ENCODE measurements at regions not wholly inside any gene's neighbourhood (a gene's known extent, or its start where the extent isn't known, plus 50 kb on each side); places are given as distances from the start of the nearest gene placed in this dataset.
"Not testable (repeated sequence)": the region's sequence is repeated elsewhere in the genome, so short reads cannot be mapped to it uniquely, and the experiment has no call there.

DNA sequence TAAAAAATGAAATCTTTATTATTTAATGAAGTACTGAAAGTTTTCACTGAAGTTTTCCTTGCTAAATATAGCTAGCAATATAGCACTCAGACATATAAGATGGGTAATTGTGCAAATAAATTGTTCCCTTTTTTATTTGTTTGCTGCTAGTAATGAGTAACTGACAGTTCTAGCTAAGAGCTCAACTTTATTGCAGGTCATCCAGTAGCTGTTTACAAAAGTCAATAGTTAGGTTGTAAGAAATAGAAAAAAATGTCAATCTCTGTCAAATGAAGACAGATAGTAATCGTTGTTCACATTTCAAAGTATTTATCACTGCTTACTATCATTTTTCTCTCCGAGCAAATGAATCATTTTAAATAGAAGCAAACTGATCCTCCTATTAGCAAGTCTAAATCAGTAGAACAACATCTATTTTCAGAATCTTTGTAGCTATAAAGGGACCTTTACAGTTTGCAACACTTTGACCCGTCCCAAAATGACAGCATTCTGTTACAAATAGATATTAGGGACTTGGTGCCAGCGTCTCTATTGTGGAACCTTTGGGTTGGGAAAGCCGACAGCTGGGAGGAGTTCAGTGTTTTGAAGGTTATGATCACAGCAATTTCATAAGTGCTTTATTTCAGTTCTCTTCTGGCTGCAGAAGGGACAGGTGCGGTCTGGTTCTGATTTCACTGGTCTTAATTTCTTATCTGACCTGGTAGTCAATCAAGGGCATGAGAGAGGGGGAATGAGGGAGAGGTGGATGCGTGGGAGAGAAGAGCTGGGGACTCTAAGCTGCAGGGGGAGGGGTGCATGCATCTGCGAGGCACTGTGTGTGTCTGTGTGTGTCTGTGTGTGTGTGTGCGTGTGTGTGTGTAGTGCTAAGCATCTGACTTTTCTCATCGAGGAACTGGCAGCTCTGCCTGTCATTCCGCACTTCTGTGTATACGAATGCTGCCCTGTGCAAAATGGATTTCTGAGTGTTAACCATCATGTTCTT, 227.9 kb upstream of the PITX2 start:
- no peak for DNase-seq

DNA sequence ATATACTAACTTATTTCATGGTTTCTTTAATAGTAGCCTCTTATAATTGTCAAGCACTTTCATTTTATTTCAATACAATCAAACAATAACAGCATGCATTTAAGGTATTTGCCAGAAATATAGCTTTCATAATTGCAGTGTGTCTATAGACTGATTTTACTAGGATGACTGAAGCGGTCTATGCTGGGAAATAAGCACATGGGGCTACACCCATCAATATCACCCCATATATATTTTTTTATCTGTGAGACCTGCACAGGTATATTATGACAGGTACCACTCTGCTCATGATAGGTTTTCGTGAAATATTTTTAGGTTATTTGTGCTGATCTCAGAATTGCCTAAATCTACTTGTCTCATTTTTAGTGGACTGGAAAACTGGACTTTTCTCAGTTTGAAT, 229.1 kb upstream of the PITX2 start:
- DNase-seq: no peak

DNA sequence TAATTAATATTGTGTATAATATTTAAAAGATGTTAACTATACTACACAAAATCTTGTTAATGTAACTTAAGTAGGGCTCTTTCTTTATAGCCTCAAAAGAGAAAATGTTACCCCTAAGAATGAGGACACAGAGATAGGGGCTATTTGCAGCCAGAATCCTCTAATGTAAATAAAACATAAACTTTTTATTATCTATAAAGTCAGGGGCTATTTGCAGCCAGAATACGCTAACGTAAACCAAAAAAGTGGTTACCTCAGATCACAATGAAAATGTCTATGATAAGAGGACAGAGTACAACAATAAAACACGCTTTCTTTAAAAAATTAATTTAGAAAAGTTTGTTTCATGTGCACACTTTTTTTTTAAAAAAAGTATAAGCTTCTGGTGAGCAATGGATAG, 229.9 kb upstream of the PITX2 start:
- DNase-seq: no peak

DNA sequence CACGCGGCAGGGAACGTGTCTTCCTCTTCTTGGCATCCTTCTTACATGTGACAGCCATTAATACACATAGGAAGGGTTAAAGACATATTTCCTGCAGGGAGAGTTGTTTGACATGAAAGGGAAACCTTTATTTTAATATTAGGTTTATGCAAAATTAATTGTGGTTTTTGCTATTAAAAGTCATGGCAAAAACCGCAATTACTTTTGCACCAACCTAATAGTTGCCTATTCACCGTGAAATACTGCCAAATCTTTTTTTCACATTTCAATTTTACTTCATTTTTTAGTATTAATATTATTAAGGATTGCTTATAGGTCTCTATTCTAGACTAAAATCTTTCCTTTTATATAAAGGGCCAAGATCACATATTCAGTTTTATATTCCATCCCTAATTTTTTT, 230.4 kb upstream of the PITX2 start:
- DNase-seq: no peak

DNA sequence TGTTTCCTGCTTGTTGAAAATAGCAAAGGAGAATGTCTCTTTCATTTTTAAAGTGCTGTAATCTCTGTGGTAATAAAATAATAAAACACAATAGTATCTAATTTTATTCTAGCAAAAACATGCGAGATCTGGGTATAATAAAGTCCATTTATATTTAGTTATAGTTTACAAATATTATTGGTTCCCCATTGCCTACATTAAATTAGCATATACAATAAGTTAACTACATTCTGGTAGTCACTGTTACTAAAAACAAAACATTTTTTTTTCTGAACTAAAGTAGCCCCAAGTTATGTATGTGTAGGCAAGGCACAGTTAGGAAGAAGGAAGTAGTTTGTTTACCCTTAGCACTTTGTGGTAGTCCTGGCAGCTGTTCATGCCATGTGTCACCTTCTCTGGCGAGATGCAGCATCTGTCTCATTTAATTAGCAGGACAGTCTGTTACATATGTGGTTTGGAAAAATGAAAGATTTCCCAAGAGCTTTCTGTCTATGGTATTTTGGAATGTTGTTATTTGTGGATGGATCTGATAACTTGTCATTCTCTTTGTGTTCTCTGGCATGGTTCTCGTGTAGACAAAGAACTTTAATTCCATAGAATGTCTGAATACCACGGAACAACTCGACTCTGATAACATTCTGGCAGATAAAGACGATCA, 231.3 kb upstream of the PITX2 start:
- no peak for DNase-seq

DNA sequence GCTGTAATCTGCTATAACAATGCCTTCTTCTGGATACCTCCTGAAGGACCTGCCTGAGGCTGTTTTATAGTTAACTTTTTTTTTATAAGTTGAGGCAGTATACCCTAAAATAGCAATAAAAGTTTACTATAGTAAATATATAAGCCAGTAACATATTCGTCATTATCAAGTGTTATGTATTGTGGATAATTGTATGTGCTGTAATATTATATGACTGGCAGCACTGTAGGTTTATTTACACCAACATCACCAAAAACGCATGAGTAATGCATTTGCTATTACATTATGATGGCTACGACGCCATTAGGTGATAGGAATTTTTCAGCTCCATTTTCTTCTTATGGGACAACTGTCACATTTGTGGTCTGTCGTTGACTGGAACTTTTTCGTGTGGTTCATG, 237.2 kb upstream of the PITX2 start:
- no peak for DNase-seq

DNA sequence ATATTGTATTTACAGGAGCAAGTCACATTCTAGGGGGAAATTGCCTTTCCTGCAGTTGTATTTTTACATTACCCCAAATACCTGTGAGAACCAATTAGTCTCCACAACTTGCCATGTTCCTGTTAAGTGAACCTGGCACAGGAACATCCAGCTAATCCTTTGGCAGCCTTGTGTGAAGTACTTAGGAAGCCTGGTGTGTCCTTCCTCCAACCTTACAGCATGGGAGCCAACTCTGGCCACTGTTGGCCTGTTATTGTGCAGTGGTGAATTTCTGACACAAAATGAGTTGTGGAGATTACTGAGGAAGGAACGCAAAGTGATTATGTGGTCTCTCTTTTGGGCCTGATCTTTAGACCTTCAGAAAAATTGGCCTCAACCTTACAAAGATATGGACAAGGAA, 238.0 kb upstream of the PITX2 start:
- DNase-seq: no peak

DNA sequence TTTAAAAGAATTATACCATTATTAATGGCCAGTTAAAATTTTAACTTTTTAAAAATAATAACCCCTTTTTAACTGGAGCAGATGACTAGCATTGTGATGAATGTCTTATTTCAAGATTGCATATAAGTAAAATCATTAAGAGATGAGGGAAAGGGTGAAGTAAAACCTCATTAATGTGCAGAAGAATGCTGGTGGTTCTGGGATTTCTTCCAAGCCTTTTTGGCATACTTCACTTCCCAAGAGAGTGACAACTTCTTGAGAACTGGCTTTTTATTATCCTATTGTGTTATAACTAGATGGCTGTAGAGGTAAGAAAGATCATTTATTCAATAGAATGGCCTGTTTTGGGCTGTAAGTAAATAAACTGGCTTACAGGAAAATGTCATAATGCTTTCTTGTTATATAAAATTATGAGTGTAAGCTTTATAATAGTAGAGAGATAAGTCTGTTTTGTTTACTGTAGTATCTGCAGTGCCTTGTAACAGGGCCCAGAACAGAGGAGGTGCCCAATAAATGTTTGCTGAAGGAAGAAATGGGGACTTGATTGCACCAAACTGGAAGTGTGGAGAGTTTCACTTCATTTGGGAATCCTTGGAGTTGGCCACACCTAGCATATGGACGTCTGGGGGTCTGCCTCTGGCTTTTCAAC, 242.9 kb upstream of the PITX2 start:
- no peak for DNase-seq

DNA sequence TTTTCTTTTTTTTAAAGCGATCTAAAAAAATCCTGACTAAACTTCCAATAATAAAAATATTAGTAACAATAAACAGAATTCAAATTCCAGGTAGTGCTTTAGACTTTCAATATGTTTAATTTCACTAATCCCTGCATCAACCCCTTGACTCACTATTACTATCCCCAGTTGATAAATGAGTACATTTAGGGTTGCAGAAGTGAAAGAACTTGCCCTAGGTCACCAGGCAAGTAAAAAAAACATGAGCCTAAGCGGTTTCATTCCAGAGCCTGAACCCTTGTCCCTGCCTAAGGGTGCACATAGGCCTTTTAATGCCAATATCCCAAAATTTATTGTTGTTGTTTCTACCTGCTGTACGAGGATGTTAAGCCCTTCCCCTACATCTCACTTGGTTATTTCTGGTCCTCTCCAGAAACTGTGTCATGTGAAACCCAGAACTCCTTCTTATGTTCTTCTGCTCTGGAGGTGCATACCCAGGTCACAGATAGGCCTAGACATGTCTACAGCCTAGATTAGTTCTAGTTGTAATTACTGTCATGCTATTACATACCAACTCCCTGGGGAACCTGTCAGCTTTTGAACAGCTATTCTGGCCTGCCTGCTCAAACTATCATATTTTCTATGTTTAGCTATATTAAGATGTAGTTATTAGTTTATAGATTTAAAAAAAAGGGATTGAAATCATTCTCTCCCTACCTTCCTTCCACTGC, 244.5 kb upstream of the PITX2 start:
- DNase-seq: no peak

DNA sequence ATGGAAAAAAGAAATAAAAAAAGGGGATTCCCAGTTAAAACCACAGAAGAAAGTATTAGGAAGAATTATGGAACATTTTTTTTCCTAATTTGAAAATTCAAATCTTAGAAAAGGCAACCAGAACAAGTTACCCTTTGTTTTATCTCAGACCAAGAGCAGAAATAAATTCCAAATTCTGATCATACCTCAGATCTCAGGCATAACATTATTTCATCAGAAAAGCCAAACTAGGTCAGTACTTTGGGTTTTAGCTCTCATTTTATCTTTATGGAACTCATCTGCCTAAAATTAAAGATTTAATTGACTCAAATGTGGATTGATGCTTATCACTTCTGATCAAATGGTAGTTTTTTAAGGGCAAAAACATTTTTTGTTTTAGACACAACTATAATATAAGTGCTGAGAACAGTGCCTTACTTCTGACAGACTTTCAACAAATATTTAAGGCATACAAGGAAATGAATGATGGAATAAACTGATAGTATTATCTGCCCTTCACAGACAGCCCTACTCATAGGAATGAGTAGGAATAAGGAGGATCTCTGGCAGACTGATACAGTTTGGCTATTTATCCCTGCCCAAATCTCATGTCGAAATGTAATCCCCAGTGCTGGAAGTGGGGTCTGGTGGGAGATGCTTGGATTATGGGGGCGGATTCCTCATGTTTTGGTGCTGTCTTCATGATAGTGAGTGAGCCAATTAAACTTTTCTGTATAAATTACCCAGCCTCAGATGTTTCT, 245.3 kb upstream of the PITX2 start:
- DNase-seq: no peak

DNA sequence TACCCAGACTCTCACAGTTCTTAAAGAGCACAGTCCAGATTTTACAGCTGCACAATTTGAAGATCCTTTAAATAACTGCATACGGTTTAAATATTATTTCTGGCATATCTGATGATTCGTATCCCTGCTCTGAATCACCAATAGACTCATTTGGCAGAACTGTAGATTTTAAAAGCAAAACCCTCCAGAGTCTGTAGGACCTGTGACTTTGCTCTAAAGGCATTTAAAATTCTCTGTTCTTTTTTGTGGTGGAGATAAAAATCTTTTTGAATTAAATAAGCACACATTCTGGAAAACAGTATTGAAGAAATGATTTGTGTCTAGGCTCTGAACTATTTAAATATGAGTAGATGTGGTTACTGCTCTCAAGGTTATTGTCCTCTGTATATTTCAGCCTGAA, 246.2 kb upstream of the PITX2 start:
- DNase-seq: no peak

DNA sequence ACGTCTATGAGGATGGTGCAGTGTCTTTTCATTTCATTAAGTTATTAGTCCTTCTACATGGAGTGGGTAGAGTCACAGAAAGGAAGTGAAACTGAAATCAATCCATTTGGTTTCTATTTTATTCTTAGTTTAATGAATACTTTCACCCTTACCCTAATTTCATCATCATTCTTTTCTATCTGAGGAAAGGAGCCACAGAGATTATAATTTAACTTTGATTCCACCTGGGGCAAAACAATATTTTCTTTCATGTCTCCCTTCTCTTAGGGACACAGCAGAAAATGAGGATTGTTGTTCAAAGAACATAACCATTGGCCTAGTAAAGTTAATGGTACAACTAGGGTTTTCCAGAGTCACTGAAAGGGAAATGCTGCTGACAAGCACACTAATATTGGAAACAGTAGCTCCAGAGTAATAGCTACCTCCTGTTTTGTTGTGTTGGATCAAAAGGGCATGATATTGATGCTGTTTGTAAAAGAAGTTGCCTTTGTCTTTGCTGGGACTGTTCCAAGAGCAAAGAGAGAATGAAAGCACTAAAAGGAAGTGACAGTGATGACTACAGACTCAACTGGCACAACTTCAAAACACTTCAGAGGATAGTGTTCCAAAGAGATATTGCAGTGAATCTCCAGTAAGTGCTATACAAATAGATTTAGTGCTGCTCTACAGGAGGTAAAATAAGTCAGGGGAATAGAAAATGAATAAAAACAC, 247.1 kb upstream of the PITX2 start:
- no peak for DNase-seq

DNA sequence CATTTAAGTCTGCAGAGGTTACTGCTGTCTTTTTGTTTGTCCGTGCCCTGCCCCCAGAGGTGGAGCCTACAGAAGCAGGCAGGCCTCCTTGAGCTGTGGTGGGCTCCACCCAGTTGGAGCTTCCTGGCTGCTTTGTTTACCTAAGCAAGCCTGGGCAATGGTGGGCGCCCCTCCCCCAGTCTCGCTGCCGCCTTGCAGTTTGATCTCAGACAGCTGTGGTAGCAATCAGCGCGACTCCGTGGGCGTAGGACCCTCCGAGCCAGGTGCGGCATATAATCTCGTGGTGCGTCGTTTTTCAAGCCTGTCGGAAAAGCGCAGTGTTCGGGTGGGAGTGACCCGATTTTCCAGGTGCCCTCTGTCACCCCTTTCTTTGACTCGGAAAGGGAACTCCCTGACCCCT, 253.3 kb upstream of the PITX2 start:
- DNase-seq: not testable (repeated sequence)

DNA sequence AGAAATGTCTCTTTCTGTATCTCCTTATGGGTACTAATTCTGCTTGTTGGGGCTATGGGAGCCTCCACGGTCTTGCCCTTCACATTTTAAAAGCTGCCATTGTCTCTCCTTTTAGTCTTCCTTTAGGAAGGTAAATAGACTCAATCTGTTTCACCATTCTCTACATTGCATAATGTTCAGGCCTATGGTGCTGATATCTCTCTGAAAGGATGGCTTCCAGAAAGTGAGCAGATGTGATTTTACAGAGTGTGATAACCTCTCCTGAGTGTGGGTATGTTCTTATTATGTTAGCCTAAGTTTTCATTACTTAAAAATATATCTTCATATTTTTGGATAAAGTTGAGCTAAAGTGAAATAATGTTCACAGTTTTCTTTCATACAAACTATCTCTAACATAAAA, 254.0 kb upstream of the PITX2 start:
- DNase-seq: no peak

DNA sequence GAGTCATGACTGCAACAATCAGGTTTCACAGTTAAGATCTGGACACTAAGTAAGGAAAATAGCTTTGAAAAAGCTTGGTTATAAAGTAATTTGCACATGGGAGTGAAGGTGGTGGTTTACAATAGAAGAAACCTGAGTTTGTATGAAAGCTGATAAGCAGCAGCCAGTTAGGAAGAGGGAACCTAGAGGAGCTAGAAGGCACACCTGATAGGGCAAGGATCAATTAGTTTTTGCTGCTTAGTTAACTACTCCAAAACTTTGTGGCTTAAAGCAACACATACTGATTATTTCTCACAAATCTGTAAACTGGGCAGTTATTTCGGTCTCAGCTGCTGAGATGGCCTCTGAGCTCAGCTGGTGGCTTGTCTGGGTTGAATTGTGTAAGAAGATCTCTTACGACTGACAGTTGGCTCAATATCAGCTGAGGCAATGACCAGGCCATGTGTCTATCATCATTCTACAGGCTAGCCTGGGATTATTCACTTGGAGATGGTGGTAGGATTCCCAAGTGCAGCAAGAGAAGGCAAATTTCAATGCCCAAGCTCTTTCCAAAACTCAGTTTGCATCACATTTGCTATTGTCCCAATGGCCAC, 255.0 kb upstream of the PITX2 start:
- no peak for DNase-seq

DNA sequence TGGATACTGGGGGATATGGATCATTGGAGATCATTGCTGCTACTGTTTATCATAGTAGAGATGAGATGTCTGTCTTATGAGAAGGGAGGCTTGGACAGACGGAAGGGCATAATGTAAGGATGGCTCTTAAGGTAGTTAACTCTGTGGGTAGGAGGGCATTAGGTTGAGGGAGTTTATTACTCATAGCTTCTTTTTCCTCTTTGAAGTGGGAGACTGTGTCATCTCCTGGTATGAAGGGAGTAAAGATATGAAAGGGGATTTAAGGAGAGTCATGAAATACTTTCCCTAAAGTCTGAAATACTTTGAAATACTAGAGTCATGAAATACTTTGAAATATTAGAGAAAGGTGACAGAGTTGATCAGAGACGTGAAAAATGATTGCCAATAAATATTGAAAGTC, 255.5 kb upstream of the PITX2 start:
- DNase-seq: no peak

DNA sequence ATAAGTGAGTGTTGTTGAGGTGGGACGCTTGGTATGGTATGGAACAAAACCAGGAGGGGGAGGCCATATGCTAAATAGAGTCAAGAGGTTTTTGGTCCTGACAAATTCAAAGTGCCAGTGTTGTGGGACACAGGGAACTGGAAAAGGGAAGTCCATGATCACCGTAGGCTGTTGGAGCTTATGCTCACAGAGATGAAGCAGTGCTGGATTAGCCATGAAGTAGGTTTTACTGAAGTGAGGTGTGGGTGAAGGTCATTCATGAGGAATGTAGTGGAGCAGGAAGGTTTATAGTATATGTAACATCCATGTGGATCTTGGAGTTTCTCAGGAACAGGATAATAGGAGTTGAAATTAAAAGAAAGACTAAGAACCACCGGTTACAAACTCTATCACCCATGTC, 256.1 kb upstream of the PITX2 start:
- DNase-seq: no peak

DNA sequence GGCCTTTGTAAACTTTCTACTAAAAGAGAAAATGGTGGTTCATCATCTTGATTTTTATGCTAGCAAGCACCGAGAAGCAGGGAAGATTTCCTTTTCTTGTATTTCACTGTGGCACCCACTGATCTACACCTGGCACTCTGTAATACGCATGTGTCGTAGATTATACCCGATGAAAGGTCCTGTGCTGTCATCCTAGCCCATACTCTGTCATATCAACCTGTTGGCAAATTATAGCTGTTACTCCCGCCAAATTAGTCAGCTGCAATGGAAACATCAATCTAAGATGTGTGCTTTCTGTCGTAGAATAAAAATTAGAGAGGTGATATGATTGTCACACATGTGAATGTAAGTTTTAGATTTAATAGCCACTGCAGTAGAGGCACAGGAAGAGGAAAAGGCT, 263.4 kb upstream of the PITX2 start:
- DNase-seq: no peak

DNA sequence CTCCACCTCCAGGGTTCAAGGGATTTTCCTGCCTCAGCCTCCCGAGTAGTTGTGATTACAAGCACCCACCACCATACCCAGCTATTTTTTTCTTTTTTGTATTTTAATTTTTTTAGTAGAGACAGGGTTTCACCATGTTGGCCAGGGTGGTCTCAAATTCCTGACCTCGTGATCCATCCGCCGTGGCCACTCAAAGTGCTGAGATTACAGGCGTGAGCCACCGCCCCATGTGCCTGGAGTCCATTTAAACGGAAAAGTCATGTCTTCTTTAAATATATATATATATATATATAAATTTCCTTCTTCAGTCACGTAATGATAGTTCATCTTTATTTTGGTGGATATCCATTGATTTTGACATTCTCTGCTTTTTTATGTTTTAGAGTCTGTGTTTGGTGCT, 264.0 kb upstream of the PITX2 start:
- DNase-seq: no peak

DNA sequence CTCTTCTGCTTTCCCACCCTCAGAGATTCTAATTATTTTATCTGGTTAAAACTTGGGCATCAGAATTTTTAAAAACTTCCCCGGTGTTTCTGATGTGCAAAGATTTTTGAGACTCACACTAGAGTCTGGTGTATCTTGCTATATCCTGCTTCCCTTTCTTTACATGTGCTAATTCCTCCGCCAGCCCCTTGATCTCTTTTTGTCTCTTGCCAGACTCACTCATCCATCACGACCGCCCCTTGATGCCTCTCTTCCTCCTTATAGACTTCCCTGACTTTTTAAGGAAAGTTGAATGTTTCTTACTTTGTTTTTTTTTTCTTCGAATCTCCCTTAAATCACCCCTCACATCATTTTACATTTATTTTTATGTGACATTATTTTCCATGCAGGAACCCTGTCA, 274.9 kb upstream of the PITX2 start:
- DNase-seq: no peak

DNA sequence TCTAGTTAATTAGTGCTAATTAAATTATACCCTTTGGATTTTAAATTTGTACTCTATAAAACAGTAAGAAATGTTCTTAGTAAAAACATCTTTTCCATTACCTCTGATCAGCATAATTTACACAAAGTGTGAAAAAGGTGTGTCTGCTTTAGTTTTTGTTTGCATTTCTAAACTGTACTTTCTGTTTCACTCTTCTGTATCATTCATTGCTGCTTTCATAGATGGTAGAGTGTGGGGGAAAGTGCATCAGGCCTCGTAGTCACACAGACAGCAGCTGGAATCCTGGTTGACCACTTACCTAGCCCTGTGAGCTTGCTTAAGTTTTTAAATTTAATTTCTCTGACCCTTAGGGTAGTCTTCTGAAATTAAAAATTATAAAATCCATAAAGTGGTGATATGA, 275.4 kb upstream of the PITX2 start:
- DNase-seq: no peak

All from CD4-positive, alpha-beta T cell treated with Interleukin-1 beta for 1 hour (primary cell).